Stimulated activated CD8-positive, alpha-beta memory T cell treated with anti-CD3 and anti-CD28 coated beads, Interleukin-4, amount 100 ng/mL, for 4 hours (primary cell): ENCODE measurements at regions not wholly inside any gene's neighbourhood (a gene's known extent, or its start where the extent isn't known, plus 50 kb on each side); places are given as distances from the start of the nearest gene placed in this dataset.
"Not testable (repeated sequence)": the region's sequence is repeated elsewhere in the genome, so short reads cannot be mapped to it uniquely, and the experiment has no call there.

Source experiments
- DNase-seq, 2 donors: peaks; one replicate each; pipeline ENCODE4 v3.0.0-alpha.2; 2020; ENCODE audit warnings: low read depth in 2 of 2, low spot score in 1 of 2

DNA sequence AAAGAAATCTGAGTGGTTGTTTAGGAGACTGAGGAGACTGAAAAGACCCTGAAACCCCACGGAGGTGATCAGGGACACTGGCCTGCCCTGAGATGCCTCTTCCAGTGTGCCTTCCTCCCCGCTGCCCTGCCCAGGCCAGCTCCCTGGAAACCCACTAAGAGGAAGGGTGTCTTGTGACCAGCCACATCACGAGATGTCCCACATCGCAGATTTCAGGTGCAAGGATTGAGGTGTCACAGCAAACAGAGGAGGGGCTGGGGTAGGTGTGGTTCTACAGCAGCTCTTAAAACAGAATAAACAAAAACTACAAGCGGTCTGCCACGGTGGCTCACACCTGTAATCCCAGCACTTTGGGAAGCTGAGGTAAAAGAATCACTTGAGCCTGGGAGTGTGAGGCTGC lies 184.3 kb upstream of the C14orf180 start:
- DNase-seq, result no peak

DNA sequence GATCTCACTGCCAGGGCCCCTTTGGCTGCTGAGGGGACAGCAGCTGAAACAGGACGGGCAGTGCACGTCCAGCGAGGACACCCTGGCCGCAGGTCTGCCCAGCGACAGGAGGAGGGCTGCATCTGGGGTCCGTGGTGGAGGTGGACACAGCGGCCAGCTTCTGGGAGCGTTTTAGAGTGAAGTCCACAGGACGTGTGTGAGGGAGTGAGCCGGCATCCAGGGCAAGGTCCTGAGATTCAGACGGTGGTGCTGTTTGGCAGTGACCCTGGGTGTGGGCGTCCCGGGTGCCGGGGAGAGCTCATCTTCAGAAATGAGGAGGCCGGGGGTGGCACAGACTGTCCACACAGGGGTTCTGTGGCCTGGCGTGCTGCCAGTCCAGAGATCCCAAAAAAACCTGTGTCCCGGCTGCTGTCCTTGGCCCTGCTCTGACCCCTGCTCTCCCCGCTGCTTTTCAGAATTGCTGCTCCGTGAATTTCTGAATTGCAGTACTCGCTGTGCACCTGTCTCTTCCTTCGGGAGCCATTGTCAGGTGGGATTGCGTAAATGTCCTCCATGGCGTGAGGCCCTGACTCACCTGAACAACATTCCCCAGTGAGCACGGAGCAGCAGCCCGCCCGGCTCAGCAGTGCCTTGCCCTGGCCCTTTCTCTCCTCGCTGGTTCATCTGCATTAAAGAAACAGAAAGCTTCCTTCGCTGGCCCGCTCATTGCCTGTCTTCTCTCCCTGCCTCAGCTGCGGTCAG lies 183.5 kb upstream of the C14orf180 start:
- no peak for DNase-seq

DNA sequence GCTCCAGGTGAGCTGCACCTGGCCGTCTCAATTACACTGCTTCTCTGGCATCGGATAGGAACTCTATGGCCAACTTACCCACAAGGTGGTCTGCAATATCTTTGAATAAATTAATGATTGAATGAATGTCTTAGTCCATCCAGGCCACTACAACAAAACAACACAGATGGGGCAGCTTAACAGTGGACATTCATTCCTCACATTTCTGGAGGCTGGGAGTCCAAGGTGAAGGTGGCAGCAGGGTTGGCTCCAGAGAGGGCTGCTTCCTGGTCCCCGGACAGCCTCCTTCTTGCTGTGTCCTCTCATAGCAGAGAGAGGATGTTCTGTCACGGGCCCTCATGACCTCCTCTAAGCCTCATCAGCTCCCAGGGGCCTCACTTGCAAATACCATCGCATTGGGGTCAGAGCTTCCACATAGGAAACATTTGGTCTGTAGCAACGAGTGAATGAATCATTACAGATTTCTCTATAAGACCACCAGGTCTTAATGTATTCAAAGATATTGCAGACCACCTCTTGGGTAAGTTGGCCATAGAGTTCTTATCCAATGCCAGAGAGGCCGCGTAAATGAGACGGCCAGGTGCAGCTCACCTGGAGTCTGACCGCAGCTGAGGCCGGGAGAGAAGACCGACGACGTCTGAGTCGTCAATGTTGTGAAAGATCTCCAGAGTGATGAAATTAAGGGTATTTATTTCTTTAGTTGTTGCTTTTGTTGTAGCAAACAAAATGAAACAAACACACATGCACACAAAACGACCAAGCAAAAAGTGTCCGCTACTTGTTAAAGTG lies 182.7 kb upstream of the C14orf180 start:
- no peak for DNase-seq

DNA sequence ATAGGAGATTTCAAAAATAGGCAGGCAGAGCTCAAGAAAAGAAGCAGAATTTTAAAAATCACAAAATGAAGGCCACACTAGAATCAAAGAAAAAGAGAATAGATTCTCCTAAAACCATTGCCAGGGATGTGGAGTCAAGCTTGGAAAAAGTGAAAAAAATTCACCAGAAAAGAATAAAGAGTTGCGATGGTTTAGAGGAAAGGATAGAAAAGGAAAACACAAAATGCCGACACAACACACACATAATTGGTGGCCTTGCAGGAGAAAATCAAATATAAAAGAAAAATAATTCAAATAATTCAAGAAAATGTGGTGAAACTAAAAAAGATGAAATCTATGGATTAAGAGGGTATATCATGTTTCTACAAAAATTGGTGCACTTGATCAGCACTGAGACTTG lies 181.6 kb upstream of the C14orf180 start:
- DNase-seq, result no peak

- no peak for DNase-seq
These were observed 180.9 kb upstream of the C14orf180 start for GRCh38 chr14:104398656-104399055.

DNA sequence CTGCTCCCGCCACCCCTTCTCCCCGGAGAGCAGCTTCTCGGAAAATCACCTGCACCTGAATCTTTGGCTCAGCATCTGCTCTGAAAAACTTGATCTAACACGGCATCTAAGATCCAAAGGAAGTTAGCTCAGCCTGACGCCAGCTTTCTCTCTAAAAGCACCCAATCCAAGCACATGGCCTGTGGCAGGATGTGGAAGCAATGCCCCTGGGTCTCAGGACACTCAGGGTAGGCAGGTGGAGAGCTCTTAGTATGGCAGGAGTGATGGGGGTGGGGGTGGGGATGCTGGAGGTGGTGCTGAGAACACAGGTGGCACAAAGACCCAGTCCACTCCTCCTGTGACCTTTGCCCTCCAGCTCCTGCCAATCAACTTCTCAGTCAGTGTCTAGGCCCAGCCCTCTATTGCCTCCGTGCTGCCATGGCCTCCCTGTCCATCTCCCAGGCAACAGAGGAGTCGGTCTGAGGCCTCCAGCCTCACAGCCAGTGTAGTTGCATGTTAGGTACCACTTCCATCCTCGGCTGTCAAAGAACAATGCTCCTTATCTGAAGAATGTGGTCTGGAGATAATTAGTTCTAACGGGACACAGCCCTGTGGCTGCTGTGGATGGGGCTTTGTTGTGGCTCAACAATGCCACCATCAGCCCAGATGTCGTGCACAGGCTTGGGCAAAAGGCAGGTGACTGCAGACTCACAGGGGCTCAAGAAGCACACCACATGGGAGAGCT lies 180.0 kb upstream of the C14orf180 start:
- no peak for DNase-seq

GRCh38 chr14:104400355-104400754 lies 179.2 kb upstream of the C14orf180 start:
- no peak for DNase-seq

GRCh38 chr14:104401785-104402184 lies 177.8 kb upstream of the C14orf180 start:
- DNase-seq, result no peak

GRCh38 chr14:104402303-104402702 lies 177.3 kb upstream of the C14orf180 start:
- not testable (repeated sequence) for DNase-seq

DNA sequence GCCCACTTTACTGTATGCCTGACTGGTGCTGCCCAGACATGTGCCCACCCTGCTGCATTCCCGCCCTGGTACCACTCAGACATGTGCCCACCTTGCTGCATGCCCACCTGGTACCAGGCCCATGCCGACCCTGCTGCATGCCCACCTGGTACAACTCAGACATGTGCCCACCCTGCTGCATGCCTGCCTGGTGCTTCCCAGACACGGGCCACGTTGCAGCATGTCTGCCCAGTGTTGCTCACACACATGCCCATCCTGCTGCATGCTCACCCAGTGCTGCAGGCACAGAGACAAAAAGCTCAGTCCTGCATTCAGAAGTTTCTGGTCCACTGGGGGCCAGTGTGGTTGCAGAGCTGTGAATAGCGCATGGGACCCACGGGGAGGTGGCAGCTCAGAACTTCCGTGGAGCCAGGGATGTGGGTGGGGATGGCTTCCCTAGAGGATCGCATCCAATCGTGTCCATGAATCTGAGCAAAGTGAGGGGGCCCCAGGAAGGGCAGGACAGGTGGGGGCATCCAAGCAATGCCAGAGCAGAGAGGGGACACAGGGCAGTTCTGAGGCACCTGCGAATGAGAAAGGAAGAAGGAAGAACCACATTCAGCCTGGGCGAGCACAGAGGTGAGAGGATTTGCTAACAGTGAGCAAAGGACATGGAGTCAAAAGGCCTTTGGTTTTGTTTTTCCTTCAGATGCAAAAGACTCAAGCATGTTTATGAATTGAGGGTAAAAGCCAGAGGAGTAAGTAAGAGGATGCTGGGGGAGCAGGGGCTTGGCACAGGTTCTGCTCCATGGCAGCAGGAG lies 175.9 kb upstream of the C14orf180 start:
- DNase-seq, result no peak

GRCh38 chr14:104404922-104405321 lies 174.6 kb upstream of the C14orf180 start:
- no peak for DNase-seq

- DNase-seq, result no peak
These were observed 174.0 kb upstream of the C14orf180 start for GRCh38 chr14:104405360-104406226.

DNA sequence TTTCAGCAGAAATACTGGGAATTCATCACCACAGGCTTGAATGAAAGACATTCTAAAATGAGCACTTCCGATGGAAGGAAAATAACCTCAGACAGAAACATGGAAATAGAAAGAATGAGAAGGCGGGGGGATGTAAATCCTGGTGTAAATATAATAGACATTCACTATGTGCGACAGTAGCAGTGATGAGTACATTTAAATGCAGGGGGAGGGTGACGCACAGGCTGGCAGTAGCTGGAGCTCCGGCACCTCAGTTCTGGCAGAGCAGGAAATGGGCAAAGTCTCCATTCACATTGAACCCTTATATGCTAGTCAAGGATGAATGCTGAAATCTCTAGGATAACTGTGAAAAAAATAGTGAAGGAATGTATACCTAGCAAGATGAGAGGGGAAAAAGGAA lies 172.7 kb upstream of the C14orf180 start:
- DNase-seq, result no peak

DNA sequence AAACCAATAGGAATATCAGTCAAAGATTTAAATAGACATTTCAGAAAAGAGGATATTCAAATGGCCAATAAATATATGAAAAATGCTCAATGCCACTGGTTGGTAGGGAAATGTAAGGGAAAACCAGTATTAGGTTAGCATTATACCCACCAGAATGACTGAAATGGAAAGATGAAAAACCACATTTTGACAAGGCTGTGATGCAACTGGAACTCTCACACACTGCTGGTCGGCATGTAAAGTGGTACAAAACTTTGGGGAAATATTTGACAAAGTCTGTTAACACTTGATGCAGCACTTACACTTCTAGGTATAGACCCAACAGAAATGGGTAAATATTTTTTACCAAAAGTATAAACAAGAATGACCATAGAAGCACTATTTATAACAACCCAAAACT lies 163.2 kb upstream of the C14orf180 start:
- DNase-seq, result no peak

GRCh38 chr14:104419865-104420505 lies 159.6 kb upstream of the C14orf180 start:
- DNase-seq, result no peak

- not testable (repeated sequence) for DNase-seq
These were observed 159.0 kb upstream of the C14orf180 start for GRCh38 chr14:104420523-104420922.

GRCh38 chr14:104420990-104421389 lies 158.6 kb upstream of the C14orf180 start:
- DNase-seq, result no peak

GRCh38 chr14:104421401-104421821 lies 158.2 kb upstream of the C14orf180 start:
- DNase-seq, result no peak
